ENCODE measurements at regions not wholly inside any gene's neighbourhood (a gene's known extent, or its start where the extent isn't known, plus 50 kb on each side); places are given as distances from the start of the nearest gene placed in this dataset.

DNA sequence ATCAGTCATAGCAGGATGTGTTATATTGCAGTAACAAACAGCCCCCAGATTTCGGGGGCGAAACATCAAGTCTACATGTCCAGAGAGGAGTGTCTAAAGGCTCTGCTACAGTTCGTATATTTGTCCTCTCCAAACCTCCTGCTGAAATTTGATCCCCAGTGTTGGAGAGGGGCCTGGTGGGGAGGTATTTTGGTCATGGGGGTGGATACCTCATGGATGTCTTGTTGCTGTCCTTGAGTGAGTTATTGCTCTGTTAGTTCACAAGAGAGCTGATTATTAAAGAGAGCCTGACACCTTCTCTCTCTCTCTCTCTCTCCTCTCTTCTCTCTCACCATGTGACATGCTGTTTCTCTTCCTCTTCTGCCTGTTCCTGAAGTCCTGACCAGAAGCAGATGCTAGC lies 343.7 kb downstream of the TCERG1L start:
- FAIRE-seq (no peak), ATAC-seq (no peak), DNase-seq (ENCODE audit: low read depth in 1 of 2, low spot score in 1 of 2) (no peak)
- H3K4me3 ChIP-seq: no peak overlapping the region
- TF ChIP-seq NPAS2 (CRISPR knock-in tag; IDR thresholded peaks at IDR 0.05; ENCODE audit: borderline replicate concordance) (no peak), MYC (IDR thresholded peaks at IDR 0.05; ENCODE audit: borderline replicate concordance, low read length) (no peak), HOXB13 (CRISPR knock-in tag; IDR thresholded peaks at IDR 0.05; ENCODE audit: low read depth) (no peak)
- TF ChIP-seq, protein P1, sequence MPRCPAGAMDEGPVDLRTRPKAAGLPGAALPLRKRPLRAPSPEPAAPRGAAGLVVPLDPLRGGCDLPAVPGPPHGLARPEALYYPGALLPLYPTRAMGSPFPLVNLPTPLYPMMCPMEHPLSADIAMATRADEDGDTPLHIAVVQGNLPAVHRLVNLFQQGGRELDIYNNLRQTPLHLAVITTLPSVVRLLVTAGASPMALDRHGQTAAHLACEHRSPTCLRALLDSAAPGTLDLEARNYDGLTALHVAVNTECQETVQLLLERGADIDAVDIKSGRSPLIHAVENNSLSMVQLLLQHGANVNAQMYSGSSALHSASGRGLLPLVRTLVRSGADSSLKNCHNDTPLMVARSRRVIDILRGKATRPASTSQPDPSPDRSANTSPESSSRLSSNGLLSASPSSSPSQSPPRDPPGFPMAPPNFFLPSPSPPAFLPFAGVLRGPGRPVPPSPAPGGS (IDR thresholded peaks at IDR 0.05): no peak
- no peak overlapping the region for H3K27ac ChIP-seq
- WGBS (ENCODE audit: missing lambda C conversion rate): 6% methylated on average over 3 of the region's 3 CpGs
- POLR2A ChIA-PET: no interaction called here
- no peak overlapping the region for H3K4me2 ChIP-seq
- CTCF ChIA-PET: interaction anchor here (1.0 kb wide), 1 partner anchor 1055 kb away, joined by 3 read pairs; no protein-coding TSS in a partner anchor
- H3K4me1 ChIP-seq: no peaks in the 10 kb centered on the region
- no peaks in the 10 kb centered on the region for H3K9me3 ChIP-seq

DNA sequence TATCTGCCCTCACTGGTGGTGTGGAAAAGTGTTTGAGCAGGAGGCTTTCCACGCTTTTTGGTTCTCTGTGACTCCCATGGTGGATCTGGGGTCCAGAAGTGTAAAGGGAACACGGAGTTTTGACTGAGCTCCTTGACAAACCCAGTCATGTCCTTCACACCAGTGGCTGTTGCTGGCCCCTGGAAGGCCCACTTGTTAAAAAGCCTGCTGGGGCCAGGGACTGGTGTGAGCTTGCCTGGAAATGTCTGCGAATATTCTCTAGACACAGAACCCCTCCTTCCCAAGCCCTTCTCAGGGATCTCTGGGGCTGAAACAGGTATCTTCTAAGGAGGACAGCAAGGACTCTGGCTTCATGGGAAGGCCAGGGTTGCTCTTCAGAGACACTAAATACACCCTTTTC lies 343.0 kb downstream of the TCERG1L start:
- Histone ChIP-seq H3K4me1 (no peaks in the 10 kb centered on the region), H3K27ac (no peak overlapping the region), H3K4me2 (no peak overlapping the region), H3K4me3 (no peak overlapping the region), H3K9me3 (no peaks in the 10 kb centered on the region)
- no peak for FAIRE-seq
- ChIA-PET CTCF (interaction anchor here (1.0 kb wide), 1 partner anchor 1054 kb away, joined by 3 read pairs; no protein-coding TSS in a partner anchor), POLR2A (no interaction called here)
- DNase-seq (ENCODE audit: low read depth in 1 of 2, low spot score in 1 of 2): no peak
- no peak for ATAC-seq
- TF ChIP-seq, protein P2, sequence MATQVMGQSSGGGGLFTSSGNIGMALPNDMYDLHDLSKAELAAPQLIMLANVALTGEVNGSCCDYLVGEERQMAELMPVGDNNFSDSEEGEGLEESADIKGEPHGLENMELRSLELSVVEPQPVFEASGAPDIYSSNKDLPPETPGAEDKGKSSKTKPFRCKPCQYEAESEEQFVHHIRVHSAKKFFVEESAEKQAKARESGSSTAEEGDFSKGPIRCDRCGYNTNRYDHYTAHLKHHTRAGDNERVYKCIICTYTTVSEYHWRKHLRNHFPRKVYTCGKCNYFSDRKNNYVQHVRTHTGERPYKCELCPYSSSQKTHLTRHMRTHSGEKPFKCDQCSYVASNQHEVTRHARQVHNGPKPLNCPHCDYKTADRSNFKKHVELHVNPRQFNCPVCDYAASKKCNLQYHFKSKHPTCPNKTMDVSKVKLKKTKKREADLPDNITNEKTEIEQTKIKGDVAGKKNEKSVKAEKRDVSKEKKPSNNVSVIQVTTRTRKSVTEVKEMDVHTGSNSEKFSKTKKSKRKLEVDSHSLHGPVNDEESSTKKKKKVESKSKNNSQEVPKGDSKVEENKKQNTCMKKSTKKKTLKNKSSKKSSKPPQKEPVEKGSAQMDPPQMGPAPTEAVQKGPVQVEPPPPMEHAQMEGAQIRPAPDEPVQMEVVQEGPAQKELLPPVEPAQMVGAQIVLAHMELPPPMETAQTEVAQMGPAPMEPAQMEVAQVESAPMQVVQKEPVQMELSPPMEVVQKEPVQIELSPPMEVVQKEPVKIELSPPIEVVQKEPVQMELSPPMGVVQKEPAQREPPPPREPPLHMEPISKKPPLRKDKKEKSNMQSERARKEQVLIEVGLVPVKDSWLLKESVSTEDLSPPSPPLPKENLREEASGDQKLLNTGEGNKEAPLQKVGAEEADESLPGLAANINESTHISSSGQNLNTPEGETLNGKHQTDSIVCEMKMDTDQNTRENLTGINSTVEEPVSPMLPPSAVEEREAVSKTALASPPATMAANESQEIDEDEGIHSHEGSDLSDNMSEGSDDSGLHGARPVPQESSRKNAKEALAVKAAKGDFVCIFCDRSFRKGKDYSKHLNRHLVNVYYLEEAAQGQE (IDR thresholded peaks at IDR 0.05): no peak
- no peak for TF ChIP-seq EHF (CRISPR knock-in tag; IDR thresholded peaks at IDR 0.05)
- no peak for TF ChIP-seq PHF8 (IDR thresholded peaks at IDR 0.05; ENCODE audit: borderline replicate concordance, low read depth)
- no peak for TF ChIP-seq NFE2L2 (conservative IDR thresholded peaks at IDR 0.05; ENCODE audit: low read length)
- 2% methylated on average over 3 of the region's 3 CpGs for WGBS (ENCODE audit: missing lambda C conversion rate)

DNA sequence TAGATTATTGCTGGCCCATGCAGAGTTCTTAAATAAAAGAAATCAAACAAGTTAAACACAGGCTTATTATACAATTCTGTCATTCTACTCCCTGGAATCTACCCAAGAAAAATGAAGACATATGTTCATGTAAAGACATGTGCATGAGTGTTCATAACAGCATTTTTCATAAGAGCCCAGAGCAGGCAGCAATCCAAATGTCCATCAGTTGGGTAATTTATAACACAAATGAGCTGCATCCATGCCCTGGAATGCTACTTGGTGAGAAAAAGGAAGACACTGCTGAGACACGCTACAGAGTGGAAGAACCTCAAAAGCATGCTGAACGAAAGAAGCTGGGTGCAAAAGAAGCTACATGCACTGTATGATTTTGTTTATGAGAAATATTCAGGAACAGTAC lies 342.6 kb downstream of the TCERG1L start:
- TF ChIP-seq CBX2 (IDR thresholded peaks at IDR 0.05; ENCODE audit: borderline replicate concordance, low read depth) (no peak), TP53 (CRISPR knock-in tag; IDR thresholded peaks at IDR 0.05) (no peak), MYC (IDR thresholded peaks at IDR 0.05; ENCODE audit: borderline replicate concordance, low read length) (no peak), ESRRA (IDR thresholded peaks at IDR 0.05; ENCODE audit: borderline replicate concordance, low read length) (no peak), ZFP36 (IDR thresholded peaks at IDR 0.05; ENCODE audit: borderline replicate concordance, partially characterized antibody) (no peak), POLR2A (IDR thresholded peaks at IDR 0.05; ENCODE audit: low read length) (no peak), POLR2AphosphoS2 (conservative IDR thresholded peaks at IDR 0.05; ENCODE audit: low read length) (no peak), RFX5 (IDR thresholded peaks at IDR 0.05) (no peak)
- TF ChIP-seq, protein P2 (IDR thresholded peaks at IDR 0.05): no peak
- TF ChIP-seq, protein P3, sequence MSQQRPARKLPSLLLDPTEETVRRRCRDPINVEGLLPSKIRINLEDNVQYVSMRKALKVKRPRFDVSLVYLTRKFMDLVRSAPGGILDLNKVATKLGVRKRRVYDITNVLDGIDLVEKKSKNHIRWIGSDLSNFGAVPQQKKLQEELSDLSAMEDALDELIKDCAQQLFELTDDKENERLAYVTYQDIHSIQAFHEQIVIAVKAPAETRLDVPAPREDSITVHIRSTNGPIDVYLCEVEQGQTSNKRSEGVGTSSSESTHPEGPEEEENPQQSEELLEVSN (IDR thresholded peaks at IDR 0.05; ENCODE audit: borderline replicate concordance, low read depth): no peak
- Histone ChIP-seq H3K27ac (no peak overlapping the region), H3K4me1 (no peaks in the 10 kb centered on the region), H3K4me2 (no peak overlapping the region), H3K9me3 (no peaks in the 10 kb centered on the region), H3K4me3 (no peak overlapping the region)
- ATAC-seq (no peak), FAIRE-seq (no peak), DNase-seq (ENCODE audit: low read depth in 1 of 2, low spot score in 1 of 2) (no peak)
- ChIA-PET POLR2A (no interaction called here), CTCF (interaction anchor here (1.0 kb wide), 1 partner anchor 1054 kb away, joined by 3 read pairs; no protein-coding TSS in a partner anchor)
- WGBS (ENCODE audit: missing lambda C conversion rate): 0% methylated on average over 2 of the region's 2 CpGs

Data from A549 (cell line).